ENCODE measurements at regions not wholly inside any gene's neighbourhood (a gene's known extent, or its start where the extent isn't known, plus 50 kb on each side); places are given as distances from the start of the nearest gene placed in this dataset.

DNA sequence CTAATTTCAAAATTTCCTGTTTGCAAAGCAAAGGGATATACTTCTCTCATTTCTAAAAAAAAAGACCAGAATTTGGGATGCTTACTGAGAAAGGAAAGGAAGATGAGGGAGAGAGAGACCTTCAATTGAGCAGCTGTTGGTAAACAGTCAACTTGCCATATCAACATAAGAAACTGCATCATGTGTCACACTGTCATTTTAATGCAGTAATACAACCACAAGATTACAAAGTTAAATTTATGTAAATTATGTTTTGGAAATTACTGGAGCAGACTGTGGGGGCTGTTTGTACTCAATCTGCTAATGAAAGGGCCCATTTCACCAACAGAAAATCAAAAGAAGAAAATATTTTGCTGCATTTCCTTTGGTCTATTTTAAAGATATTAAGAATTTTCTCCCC, 370.4 kb upstream of the TMPO start:
- POLR2A ChIA-PET = no interaction called here
- SMC1A ChIA-PET (ENCODE audit: uncharacterized antibody, unreplicated experiment) = no interaction called here
- H4K20me1 ChIP-seq (ENCODE audit: control insufficient read depth, insufficient read depth) = no peaks in the 10 kb centered on the region
- H3K4me1 ChIP-seq (ENCODE audit: control insufficient read depth, insufficient read depth, low read length) = no peaks in the 10 kb centered on the region
- DNase-seq (ENCODE audit: low read depth, low spot score) (no peak), FAIRE-seq (no peak), ATAC-seq (no peak)
- H2AFZ ChIP-seq (ENCODE audit: control insufficient read depth, low read depth, low read length) = no peak overlapping the region
- H3K36me3 ChIP-seq (ENCODE audit: control insufficient read depth in 2 of 2, insufficient read depth in 2 of 2, low read length in 1 of 2) = no peaks in the 10 kb centered on the region
- RAD21 ChIA-PET (ENCODE audit: unreplicated experiment) = interaction anchor here (0.9 kb wide), 1 partner anchor 9 kb away, joined by 3 read pairs; no protein-coding TSS in a partner anchor
- TF ChIP-seq TBL1XR1 (IDR thresholded peaks at IDR 0.05; ENCODE audit: low read depth, low read length) = no peak
- TF ChIP-seq ASH2L (IDR thresholded peaks at IDR 0.05; ENCODE audit: borderline replicate concordance, low read depth) = no peak
- TF ChIP-seq, protein P1, sequence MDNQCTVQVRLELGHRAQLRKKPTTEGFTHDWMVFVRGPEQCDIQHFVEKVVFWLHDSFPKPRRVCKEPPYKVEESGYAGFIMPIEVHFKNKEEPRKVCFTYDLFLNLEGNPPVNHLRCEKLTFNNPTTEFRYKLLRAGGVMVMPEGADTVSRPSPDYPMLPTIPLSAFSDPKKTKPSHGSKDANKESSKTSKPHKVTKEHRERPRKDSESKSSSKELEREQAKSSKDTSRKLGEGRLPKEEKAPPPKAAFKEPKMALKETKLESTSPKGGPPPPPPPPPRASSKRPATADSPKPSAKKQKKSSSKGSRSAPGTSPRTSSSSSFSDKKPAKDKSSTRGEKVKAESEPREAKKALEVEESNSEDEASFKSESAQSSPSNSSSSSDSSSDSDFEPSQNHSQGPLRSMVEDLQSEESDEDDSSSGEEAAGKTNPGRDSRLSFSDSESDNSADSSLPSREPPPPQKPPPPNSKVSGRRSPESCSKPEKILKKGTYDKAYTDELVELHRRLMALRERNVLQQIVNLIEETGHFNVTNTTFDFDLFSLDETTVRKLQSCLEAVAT (IDR thresholded peaks at IDR 0.05) = no peak
- TF ChIP-seq, protein P2, sequence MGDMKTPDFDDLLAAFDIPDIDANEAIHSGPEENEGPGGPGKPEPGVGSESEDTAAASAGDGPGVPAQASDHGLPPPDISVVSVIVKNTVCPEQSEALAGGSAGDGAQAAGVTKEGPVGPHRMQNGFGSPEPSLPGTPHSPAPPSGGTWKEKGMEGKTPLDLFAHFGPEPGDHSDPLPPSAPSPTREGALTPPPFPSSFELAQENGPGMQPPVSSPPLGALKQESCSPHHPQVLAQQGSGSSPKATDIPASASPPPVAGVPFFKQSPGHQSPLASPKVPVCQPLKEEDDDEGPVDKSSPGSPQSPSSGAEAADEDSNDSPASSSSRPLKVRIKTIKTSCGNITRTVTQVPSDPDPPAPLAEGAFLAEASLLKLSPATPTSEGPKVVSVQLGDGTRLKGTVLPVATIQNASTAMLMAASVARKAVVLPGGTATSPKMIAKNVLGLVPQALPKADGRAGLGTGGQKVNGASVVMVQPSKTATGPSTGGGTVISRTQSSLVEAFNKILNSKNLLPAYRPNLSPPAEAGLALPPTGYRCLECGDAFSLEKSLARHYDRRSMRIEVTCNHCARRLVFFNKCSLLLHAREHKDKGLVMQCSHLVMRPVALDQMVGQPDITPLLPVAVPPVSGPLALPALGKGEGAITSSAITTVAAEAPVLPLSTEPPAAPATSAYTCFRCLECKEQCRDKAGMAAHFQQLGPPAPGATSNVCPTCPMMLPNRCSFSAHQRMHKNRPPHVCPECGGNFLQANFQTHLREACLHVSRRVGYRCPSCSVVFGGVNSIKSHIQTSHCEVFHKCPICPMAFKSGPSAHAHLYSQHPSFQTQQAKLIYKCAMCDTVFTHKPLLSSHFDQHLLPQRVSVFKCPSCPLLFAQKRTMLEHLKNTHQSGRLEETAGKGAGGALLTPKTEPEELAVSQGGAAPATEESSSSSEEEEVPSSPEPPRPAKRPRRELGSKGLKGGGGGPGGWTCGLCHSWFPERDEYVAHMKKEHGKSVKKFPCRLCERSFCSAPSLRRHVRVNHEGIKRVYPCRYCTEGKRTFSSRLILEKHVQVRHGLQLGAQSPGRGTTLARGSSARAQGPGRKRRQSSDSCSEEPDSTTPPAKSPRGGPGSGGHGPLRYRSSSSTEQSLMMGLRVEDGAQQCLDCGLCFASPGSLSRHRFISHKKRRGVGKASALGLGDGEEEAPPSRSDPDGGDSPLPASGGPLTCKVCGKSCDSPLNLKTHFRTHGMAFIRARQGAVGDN (IDR thresholded peaks at IDR 0.05) = no peak
- TF ChIP-seq ETV6 (conservative IDR thresholded peaks at IDR 0.05 in 1 of 2, IDR thresholded peaks at IDR 0.05 in 1 of 2; ENCODE audit: borderline replicate concordance in 1 of 2, low read depth in 1 of 2) = no peak
- no peak for TF ChIP-seq SREBF1 (IDR thresholded peaks at IDR 0.05; ENCODE audit: low read length)
- no peak for TF ChIP-seq SRF (IDR thresholded peaks at IDR 0.05; ENCODE audit: low read depth in 2 of 2, low read length in 2 of 2)
- no peak for TF ChIP-seq NR2F1 (conservative IDR thresholded peaks at IDR 0.05)
- TF ChIP-seq BHLHE40 (IDR thresholded peaks at IDR 0.05; ENCODE audit: borderline replicate concordance in 1 of 2, low read depth in 2 of 2, low read length in 1 of 2) = no peak
- no peak for TF ChIP-seq CREB1 (IDR thresholded peaks at IDR 0.05; ENCODE audit: low read depth)
- TF ChIP-seq SMAD5 (IDR thresholded peaks at IDR 0.05; ENCODE audit: low read depth) = no peak
- no peak for TF ChIP-seq TCF3 (IDR thresholded peaks at IDR 0.05; ENCODE audit: borderline replicate concordance, insufficient read depth, low read depth, low read length)
- TF ChIP-seq SPI1 (IDR thresholded peaks at IDR 0.05; ENCODE audit: borderline replicate concordance, insufficient read depth, low read depth, low read length) = no peak
- TF ChIP-seq ESRRA (IDR thresholded peaks at IDR 0.05; ENCODE audit: low read length) = no peak
- BruUV-seq (replicated peaks) = no TSS peak
- H3K79me2 ChIP-seq (ENCODE audit: control insufficient read depth, insufficient read depth, low read length) = no peaks in the 10 kb centered on the region
- H3K4me2 ChIP-seq (ENCODE audit: control insufficient read depth, insufficient read depth) = no peak overlapping the region
- CTCF ChIA-PET = no interaction called here
- H3K9ac ChIP-seq (ENCODE audit: control insufficient read depth, insufficient read depth, low read length) = no peak overlapping the region
- no peak overlapping the region for H3K27ac ChIP-seq (ENCODE audit: control insufficient read depth, insufficient read depth)
- intact Hi-C loops (cut with micrococcal nuclease; ENCODE audit: unreplicated experiment) (no loop called here), in situ Hi-C loops (cut with MboI) (no loop called here)
- H3K27me3 ChIP-seq (replicated peaks in 1 of 2; ENCODE audit: control insufficient read depth in 2 of 2, insufficient read depth in 2 of 2, low read length in 1 of 2) = no peaks in the 10 kb centered on the region
- no peak overlapping the region for H3K4me3 ChIP-seq
- H3K9me3 ChIP-seq (replicated peaks; ENCODE audit: control insufficient read depth, insufficient read depth, low read length) = no peaks in the 10 kb centered on the region
